GM19452 (cell line): ENCODE measurements at regions not wholly inside any gene's neighbourhood (a gene's known extent, or its start where the extent isn't known, plus 50 kb on each side); places are given as distances from the start of the nearest gene placed in this dataset.
"Not testable (repeated sequence)": the region's sequence is repeated elsewhere in the genome, so short reads cannot be mapped to it uniquely, and the experiment has no call there.

Source experiments
- ATAC-seq: cut with Tn5 transposase; IDR thresholded peaks from one replicate; pipeline ENCODE4 v1.9.1; 2021; ENCODE audit not compliant: unreplicated experiment

DNA sequence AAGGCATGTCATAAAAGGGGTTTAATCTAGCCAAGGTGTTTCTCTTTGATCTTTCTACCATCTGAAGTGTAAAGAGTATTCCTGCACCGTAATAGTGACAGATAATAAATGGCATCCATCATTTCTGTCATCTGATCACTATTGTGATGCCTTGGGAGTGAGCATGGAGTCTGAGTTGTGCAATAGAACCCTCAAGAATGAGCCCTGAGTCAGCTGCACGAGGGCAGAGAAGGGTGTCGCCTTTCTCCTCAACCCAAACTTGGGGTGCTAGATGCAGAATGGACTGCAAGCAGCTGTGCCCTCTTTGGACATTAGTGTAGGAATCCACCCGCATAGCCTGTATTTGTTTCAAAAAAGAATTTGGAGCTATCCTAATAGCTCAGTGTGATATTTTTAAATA lies 115.2 kb downstream of the ZNF37A start:
- ATAC-seq, result no peak

DNA sequence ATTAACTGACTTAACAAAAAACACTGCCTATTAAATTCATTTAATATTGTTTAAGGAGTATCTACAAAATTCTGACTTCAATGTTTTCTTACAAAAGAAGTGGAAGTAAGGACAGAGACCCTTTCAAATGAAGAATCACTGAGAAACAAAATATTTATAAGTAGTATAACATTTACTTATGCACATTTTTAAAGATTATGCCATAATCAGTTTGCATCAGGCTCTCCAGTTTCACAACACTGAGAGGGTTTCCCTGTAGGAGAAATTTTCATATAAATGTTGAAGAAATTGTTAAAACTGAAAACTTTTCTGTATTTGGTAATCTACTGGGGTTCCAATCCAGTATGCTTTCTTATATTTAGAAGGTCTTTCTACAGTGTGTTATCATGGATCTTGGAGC lies 115.6 kb downstream of the ZNF37A start:
- not testable (repeated sequence) for ATAC-seq

DNA sequence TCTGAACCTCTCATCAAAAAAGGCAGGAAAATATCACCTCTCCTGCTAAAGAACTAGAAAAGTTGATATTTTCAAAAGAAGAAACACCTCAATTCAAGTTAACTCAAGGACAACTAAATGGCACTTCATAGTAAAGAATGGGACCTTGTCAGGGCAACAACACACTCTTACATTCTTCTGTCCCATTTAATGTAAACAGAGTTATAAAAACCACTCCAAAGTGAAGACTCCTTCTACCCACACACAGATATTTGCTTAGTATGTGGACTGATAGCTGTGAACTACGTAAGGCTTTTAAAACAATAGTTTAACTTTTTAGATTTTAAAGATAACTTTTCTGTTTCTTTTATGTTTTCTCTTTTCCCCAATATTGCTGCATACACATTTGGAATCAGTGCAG lies 118.3 kb downstream of the ZNF37A start:
- ATAC-seq, result no peak

DNA sequence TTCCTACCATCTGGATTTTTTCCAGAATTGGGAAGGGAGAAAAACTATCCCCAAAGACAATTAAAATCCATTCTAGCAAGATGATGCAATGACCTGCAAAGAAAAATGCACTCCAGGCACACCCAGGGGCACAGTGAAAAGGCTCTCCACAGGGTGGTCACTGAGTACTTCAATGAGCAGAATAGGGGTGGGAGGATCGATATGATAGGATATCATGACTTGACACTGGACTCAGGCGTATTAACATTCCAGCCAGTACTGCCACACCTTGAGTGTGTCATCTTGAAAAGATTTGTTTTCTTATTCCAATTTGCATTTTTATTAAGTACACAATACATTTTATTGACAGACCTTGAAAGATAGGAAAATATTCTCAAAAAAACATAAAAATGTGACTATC lies 132.2 kb downstream of the ZNF37A start:
- ATAC-seq, result no peak

DNA sequence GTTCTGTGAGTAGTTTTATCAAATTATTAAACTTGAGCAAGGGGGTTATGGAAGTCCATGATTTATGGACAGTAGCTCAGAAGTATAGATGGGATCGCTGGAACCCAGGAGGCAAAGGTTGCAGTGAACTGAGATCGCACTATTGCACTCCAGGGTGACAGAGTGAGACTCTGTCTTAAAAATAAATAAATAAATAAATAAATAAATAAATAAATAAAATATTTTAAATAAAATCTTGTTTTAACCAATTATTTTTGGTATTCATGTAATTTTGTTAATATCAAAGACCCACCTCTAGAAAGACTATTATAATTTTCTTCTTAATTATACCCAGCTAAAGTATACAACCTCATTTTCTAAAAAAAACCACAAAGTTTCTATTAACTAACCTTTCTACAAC lies 134.3 kb downstream of the ZNF37A start:
- ATAC-seq, result no peak

DNA sequence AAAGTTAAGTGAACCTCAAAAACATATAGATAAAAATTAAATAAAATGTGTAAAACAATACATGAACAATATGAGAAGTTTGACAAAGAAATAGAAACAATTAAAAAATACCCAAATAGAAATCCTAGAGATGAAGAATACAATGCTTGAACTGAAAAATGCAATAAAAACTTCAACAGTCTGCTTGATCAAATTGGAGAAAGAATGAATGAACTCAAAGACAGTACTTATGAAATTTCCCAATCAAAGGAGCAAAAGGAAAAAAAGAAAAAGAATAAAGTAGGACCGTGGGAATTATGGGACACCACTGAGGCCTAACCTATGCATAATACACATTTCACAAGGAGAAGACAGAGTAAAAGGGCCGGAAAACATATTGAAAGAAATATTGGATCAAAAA lies 144.3 kb downstream of the ZNF37A start:
- ATAC-seq, result not testable (repeated sequence)

DNA sequence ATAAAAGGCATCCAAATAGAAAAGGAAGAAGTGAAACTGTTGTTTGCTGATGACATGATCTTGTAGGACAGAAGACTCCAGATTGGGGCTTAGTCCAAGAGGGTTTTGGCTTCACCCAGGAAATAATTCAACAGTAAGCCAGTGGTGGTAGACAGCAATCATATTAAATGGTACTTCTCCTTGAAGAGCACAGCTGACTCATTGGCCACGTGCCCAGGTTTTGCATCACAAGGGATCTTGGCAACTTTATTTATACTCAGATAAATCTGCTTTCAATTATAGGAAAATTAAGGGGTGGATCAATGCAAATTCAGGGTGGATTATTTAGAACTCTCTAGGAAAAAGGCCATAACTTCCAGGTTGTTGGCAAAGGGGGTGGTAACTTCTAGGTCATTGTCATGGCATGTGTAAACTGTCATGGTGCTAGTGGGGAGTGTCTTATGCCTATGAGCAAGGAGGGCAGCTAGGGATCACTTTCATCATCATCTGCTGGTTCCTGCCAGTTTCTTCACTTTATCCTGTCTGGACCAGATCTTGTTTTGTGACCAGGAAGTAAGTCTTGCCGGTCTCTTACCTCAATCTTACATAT lies 148.0 kb downstream of the ZNF37A start:
- ATAC-seq, result not testable (repeated sequence)

DNA sequence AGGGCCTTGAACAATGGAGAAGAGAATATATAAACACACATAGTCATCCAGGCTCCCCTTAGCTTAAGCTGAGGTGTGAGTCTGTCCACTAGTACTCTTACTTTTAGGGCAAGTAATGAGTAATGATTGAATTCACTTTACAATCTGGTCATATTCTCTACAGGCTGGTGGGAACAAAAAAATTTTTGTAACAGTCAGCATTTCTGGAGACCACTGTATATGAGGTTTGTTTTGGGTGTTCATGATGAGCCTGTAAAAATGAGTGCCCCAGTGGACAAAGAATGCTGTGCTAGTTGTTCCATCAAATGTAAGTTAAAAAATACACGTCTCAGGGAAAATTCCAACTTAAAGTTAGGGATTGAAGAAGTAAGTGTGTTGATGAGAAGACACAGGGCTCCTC lies 154.0 kb downstream of the ZNF37A start:
- not testable (repeated sequence) for ATAC-seq

DNA sequence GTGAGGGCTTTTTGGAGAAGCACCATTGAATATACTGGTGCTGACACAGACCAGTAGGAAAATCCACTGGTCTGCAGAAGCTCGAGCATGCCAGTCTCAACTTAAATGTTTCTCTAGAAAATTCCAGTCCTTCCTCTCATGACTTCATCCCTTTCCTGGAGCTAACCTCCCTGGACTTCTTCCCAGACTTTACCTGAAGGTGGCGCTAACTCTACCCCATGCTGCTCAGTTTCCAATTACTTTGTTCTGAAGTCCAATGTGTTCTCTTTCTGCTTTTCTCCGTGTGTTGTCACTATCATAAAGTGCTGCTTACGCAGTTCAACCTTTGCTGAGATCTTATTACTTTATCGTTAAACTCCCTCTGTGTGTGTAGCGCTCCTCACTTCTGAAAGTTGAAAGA lies 158.4 kb downstream of the ZNF37A start:
- ATAC-seq, result not testable (repeated sequence)

DNA sequence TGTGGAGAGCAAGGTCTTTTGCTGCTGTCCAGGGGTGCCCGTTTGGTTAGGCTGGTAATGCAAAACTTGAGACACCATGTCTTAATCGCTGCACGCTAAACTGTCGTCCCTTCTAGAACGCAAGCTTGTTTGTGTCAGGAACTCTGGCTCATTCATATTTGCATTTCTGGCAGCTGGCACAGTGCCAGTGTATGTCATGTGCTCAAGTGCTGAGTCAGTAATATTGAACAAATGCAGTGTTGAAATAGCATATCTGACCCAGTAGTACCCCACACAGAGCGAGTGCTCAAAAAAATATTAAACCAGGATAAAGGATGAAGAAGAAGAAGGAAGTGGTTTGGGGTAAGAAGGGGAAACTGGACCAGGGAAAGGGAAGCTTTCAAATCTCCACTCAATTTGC lies 173.4 kb downstream of the ZNF37A start:
- not testable (repeated sequence) for ATAC-seq

DNA sequence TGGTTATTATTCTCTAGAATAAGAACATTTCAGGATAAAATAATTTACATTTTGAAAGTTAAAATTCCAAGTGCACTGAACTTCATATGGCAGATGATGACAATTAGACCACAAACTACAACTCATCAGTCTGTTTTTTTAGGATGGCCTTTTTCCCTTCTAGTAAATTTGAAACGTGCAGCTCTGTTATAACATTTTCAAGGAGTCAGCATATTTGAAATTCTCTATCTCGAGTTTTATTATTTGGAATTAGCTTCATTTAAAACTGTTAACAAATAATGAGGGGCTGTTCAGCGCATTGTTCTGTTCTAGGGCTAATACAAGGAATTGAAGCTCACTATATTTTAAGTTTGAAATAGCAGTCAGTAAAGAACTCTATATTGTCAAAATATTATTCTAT lies 176.9 kb downstream of the ZNF37A start:
- not testable (repeated sequence) for ATAC-seq

DNA sequence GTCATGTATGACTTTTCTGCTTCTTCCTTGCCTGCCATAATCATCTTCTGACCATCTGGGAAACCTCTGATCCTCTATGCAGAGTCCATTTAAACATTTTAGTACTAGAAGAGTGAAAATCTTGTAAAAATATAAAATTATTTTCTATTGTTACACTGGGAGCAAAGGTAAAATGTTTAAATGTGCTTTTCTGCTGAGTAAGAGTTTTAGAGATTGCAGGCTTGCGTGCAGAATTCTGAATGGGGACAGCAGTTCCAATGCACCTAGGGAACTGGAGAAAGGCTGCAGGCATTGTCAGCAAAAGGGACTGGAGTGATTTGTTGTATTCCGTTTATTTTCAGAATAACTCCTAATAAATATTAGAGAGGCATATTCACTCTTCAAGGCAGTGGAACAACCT lies 180.7 kb downstream of the ZNF37A start:
- ATAC-seq, result not testable (repeated sequence)

DNA sequence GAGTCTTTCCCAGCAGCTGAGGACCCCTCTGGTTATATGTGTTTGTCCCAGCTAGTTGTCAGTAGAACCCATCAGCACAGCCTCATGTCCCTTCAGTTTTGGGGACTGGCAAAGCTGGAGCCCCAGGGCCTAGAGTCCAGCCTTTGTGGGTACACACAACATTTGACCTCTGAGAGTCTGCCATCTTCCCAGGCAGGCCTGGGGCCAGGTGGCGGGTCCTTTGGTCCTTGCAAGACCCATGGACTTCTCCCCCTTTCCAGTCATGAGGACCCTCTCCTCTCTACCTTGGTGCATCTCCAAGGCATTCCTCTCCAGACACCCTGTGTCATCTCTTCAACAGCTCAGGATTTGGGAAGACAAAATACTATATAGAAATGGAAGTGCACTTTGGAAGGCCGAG lies 198.4 kb downstream of the ZNF37A start:
- not testable (repeated sequence) for ATAC-seq

DNA sequence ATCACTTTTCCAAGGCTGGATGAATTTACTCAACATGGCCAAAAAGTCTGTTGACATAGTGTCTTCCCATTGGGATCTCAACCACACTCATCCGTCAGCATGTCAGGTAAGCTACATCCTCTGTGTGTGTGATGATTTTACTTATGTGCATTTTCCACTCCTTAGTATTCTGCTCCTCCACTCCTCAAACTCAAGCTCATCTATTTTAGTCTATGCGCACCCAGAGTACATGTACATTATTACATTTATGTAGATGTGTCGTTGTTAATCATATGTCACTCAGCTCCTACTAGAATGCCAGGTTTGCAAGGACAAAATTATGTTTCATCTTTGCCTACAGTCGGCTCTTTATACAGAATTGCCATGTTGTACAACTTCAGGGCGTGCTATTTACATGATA lies 216.0 kb downstream of the ZNF37A start:
- ATAC-seq, result not testable (repeated sequence)

DNA sequence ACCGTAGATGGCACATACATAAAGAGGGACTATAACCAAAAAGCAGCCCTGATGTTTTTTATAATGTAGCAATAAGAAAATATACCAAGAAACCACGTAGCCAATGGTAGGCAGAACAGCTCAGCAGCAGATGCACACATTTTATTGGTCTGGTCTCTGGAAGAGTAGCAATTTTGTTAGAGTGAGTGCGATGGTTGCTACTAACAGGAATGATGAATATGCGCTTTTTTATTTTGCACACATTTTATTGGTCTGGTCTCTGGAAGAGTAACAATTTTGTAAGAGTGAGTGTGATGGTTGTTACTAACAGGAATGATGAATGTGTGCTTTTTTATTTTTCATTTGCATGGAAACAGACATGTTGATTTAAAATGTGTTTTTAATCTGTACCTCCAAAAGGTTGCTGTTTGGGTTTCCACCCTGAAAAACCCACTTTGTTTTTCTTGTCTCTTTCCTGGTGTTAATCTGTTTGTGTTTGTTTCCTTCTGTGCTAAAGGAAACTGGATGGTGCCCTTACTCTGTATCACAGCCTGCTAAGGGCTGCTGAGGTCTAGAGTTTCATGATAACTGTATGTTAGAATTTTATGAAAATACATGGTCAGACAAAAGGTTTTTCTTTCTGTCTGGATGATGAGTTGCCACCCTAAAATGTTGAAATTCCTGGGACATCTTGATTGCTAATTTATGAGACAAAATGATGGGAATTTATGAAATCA lies 221.1 kb downstream of the ZNF37A start:
- not testable (repeated sequence) for ATAC-seq

DNA sequence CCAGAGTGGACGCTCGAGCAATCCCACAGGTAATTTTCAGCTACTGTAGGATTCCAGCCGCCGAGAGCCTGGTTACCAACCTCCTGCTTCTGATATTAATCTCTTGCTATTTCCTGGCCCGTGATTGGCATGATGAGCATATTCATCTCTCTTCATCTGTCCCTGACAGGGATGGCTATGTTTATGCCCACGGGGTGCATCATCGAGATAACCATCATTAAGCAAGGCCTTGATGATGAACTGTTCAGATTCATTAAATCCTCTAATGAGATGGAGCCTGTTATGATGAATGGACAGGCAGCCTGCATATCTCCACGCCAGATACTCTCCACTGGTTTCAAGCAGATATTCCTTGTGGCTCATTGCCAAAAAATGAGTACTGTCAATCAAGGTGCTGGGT lies 227.3 kb downstream of the ZNF37A start:
- not testable (repeated sequence) for ATAC-seq

DNA sequence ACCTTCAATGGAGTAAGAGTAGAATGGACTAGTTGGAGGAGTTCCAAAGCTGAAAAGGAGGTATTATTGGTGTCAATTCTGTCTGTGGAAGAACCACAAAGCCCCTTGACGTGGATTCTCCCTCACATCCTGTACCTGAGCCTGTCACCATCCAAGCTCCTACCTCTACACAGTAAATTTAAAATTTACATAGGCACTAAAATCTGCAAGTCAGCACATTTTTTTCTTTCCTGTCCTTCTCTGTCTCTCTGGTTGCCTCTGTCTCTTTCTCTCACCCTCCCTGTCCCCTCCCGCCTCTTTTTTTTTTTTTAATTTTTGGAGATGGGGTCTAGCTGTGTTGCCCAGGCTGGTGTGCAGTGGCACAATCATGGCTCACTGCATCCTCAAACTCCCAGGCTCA lies 236.2 kb downstream of the ZNF37A start:
- not testable (repeated sequence) for ATAC-seq

DNA sequence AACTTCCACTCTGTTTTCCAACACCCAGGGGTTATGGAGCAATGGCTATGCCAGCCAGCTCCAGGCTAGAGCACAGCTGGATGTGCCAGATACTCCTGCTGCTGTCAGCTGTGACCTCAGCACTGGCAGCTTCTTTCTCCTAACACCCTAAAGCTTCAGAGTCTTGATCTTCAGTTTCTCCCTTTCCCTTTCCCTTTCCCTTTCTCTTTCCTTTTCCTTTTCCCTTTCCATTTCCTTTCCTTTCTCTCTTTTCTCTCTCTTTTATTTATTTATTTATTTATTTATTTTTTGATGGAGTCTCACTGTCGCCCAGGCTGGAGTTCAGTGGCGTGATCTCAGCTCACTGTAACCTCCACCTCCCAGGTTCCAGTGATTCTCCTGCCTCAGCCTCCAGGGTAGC lies 237.0 kb downstream of the ZNF37A start:
- not testable (repeated sequence) for ATAC-seq

DNA sequence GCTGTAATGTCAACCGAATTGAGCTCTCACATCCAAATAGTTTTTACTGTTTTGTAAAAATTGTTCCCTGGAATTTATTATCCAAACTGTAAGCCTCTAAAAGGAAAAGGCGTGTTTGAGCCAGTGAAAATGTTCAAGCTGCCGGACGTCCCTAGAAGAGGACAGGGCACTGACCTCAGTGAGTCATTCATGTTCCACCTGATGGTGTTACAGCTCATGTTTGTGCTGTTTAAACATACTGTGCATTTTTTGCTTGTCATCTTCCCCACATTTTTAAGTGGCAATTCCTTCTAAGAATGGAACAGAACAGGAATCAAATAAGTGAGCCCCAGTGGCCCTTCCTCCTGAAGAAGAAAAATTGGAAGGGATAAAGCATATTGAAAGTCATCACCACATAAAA lies 239.6 kb downstream of the ZNF37A start:
- ATAC-seq, result not testable (repeated sequence)

DNA sequence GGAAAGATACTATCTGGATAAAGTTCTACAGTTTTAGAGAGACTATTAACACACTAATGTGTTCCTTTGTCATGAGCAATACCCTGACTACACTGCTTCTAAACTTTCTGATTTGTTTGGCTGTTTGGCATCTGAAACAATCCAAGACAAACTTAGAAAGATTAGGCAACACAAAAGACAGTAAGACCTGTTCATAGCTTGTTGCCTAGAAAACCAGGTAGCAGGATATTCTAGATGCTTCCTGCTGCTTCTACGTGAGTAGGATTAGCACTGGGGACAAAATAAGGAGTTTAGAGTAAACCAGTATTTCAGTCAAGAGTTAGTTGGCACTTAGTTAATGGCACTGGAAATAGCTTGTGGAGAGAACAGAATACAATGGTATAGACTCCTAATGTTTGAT lies 256.5 kb downstream of the ZNF37A start:
- not testable (repeated sequence) for ATAC-seq

DNA sequence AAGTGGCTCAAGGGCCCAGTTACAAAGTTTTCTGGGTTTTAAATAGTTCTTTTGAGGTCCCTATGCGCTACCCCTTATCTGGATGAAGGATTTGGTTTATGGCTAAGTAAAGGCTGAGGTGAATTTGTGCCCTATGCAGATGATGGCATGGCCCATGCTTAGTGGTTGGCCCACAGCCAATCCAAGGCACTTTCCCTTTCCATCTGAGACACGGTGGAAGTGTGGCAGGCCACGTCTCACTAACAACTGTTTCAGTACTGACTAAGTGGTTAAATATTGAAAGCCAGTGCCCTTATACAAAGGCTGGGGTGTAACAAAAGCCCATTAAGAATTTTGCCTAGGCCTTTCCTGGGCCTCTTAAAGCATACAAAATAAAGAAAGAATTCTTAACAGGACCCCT lies 260.3 kb downstream of the ZNF37A start:
- ATAC-seq, result not testable (repeated sequence)

DNA sequence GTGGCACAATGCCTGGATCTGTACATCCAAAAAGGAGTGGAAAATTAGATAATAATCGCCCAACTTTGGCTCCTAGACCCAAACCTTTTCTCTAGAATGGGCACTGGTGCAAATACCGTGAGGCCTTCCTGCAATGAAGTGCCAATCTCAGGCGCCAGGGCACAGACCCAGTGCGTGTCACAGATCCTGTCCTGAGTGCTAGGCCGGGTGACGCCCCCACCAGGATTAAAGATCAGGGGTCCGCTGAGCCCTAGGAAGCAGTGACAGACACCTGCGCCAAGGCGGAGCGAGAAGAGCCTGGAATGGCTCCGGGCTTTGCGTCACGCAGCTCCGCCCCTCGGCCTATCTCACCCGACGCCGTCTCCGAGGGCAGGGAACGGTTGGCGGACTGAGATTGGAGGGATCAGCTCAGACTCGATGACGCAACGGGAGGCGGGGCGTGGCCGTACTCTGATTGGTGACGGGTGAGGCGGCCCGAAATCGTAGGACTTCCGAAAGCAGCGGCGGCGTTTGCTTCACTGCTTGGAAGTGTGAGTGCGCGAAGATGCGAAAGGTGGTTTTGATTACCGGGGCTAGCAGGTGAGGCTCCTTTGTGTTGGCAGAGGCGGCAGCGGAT lies 261.9 kb downstream of the ZNF37A start:
- peak; percentile 99 for ATAC-seq
